ENCODE measurements at regions not wholly inside any gene's neighbourhood (a gene's known extent, or its start where the extent isn't known, plus 50 kb on each side); places are given as distances from the start of the nearest gene placed in this dataset.

DNA sequence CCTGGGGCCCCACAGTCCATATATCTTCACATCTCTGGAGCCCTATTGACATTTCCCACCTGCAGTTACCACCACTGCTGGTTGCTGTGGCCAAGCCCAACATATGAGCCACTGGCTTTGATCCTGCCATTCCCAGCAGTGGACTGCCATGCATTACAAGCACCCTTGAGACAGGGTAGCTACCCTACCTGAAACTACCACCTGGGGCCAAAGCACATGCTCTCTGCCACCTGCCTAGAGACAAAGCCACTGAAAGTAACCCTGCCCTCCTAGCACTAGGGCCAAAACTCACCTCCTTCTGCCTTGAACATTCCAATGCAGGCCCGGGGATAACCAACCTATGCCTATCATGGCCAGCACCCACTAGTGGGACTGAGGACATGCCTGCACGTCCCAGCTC, 255.5 kb upstream of the KHDRBS2 start:
- no peaks in the 10 kb centered on the region for H3K36me3 ChIP-seq (ENCODE audit: insufficient read depth, low read length)
- no peak overlapping the region for H3K9ac ChIP-seq (ENCODE audit: low read length)
- TF ChIP-seq SMC3 (conservative IDR thresholded peaks at IDR 0.05; ENCODE audit: poor library complexity) (no peak), EZH2 (IDR thresholded peaks at IDR 0.05; ENCODE audit: borderline replicate concordance, insufficient read depth, low read length, poor library complexity, severe bottlenecking) (no peak), RAD21 (conservative IDR thresholded peaks at IDR 0.05) (no peak), EP300 (conservative IDR thresholded peaks at IDR 0.05; ENCODE audit: poor library complexity, severe bottlenecking) (no peak), MXI1 (conservative IDR thresholded peaks at IDR 0.05; ENCODE audit: poor library complexity, severe bottlenecking) (no peak), TAF1 (IDR thresholded peaks at IDR 0.05; ENCODE audit: low read depth) (no peak), POLR2AphosphoS5 (IDR thresholded peaks at IDR 0.05) (no peak)
- TF ChIP-seq, protein P1, sequence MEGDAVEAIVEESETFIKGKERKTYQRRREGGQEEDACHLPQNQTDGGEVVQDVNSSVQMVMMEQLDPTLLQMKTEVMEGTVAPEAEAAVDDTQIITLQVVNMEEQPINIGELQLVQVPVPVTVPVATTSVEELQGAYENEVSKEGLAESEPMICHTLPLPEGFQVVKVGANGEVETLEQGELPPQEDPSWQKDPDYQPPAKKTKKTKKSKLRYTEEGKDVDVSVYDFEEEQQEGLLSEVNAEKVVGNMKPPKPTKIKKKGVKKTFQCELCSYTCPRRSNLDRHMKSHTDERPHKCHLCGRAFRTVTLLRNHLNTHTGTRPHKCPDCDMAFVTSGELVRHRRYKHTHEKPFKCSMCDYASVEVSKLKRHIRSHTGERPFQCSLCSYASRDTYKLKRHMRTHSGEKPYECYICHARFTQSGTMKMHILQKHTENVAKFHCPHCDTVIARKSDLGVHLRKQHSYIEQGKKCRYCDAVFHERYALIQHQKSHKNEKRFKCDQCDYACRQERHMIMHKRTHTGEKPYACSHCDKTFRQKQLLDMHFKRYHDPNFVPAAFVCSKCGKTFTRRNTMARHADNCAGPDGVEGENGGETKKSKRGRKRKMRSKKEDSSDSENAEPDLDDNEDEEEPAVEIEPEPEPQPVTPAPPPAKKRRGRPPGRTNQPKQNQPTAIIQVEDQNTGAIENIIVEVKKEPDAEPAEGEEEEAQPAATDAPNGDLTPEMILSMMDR (IDR thresholded peaks at IDR 0.05; ENCODE audit: poor library complexity, severe bottlenecking) = no peak
- TF ChIP-seq, protein P2, sequence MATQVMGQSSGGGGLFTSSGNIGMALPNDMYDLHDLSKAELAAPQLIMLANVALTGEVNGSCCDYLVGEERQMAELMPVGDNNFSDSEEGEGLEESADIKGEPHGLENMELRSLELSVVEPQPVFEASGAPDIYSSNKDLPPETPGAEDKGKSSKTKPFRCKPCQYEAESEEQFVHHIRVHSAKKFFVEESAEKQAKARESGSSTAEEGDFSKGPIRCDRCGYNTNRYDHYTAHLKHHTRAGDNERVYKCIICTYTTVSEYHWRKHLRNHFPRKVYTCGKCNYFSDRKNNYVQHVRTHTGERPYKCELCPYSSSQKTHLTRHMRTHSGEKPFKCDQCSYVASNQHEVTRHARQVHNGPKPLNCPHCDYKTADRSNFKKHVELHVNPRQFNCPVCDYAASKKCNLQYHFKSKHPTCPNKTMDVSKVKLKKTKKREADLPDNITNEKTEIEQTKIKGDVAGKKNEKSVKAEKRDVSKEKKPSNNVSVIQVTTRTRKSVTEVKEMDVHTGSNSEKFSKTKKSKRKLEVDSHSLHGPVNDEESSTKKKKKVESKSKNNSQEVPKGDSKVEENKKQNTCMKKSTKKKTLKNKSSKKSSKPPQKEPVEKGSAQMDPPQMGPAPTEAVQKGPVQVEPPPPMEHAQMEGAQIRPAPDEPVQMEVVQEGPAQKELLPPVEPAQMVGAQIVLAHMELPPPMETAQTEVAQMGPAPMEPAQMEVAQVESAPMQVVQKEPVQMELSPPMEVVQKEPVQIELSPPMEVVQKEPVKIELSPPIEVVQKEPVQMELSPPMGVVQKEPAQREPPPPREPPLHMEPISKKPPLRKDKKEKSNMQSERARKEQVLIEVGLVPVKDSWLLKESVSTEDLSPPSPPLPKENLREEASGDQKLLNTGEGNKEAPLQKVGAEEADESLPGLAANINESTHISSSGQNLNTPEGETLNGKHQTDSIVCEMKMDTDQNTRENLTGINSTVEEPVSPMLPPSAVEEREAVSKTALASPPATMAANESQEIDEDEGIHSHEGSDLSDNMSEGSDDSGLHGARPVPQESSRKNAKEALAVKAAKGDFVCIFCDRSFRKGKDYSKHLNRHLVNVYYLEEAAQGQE (IDR thresholded peaks at IDR 0.05; ENCODE audit: borderline replicate concordance) = no peak
- H3K27me3 ChIP-seq (ENCODE audit: insufficient read depth, low read depth, low read length) = no peaks in the 10 kb centered on the region
- no peak overlapping the region for H2AFZ ChIP-seq (ENCODE audit: low read depth, low read length)
- H3K79me2 ChIP-seq (replicated peaks; ENCODE audit: insufficient read depth, low read length) = no peaks in the 10 kb centered on the region
- H4K20me1 ChIP-seq (ENCODE audit: insufficient read depth) = no peaks in the 10 kb centered on the region
- H3K9me2 ChIP-seq (ENCODE audit: insufficient read depth, low read length) = no peaks in the 10 kb centered on the region
- H3K4me3 ChIP-seq (ENCODE audit: low read length) = no peak overlapping the region
- no peaks in the 10 kb centered on the region for H3F3A ChIP-seq (ENCODE audit: insufficient read depth, low read length, poor library complexity, severe bottlenecking)
- no peaks in the 10 kb centered on the region for H3K9me3 ChIP-seq (ENCODE audit: low read length)
- no peak overlapping the region for H3K27ac ChIP-seq (ENCODE audit: low read length)
- no peak overlapping the region for H3K4me2 ChIP-seq (ENCODE audit: low read length)

DNA sequence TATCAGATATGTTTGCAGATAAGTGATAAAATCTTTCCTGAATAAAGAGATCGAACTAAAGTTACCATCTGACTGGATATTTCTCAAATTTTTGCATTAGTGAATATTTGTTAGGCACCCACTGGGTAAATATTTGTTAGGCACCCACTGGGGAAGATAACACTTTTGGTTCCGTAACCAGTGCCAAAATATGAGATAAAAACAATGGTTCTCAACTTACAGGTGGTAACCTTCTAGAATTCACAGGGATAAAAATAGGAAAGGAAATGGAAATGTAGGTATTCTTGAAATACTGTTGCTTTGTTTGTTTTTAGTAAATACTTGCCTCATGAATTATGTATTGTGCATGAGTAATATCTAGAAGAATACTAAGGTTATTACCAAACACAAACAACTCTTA, 245.0 kb upstream of the KHDRBS2 start:
- H3K79me2 ChIP-seq (replicated peaks; ENCODE audit: insufficient read depth, low read length) = no peaks in the 10 kb centered on the region
- no peaks in the 10 kb centered on the region for H3K36me3 ChIP-seq (ENCODE audit: insufficient read depth, low read length)
- no peaks in the 10 kb centered on the region for H3K9me3 ChIP-seq (ENCODE audit: low read length)
- H3K27ac ChIP-seq (ENCODE audit: low read length) = no peak overlapping the region
- no peaks in the 10 kb centered on the region for H4K20me1 ChIP-seq (ENCODE audit: insufficient read depth)
- TF ChIP-seq, protein P1 (IDR thresholded peaks at IDR 0.05; ENCODE audit: poor library complexity, severe bottlenecking) = no peak
- TF ChIP-seq TAF1 (IDR thresholded peaks at IDR 0.05; ENCODE audit: low read depth) = no peak
- TF ChIP-seq POLR2AphosphoS5 (IDR thresholded peaks at IDR 0.05) = no peak
- no peak for TF ChIP-seq EP300 (conservative IDR thresholded peaks at IDR 0.05; ENCODE audit: poor library complexity, severe bottlenecking)
- TF ChIP-seq EZH2 (IDR thresholded peaks at IDR 0.05; ENCODE audit: borderline replicate concordance, insufficient read depth, low read length, poor library complexity, severe bottlenecking) = no peak
- no peak for TF ChIP-seq MXI1 (conservative IDR thresholded peaks at IDR 0.05; ENCODE audit: poor library complexity, severe bottlenecking)
- TF ChIP-seq, protein P2 (IDR thresholded peaks at IDR 0.05; ENCODE audit: borderline replicate concordance) = no peak
- no peak for TF ChIP-seq SMC3 (conservative IDR thresholded peaks at IDR 0.05; ENCODE audit: poor library complexity)
- no peak for TF ChIP-seq RAD21 (conservative IDR thresholded peaks at IDR 0.05)
- no peak overlapping the region for H2AFZ ChIP-seq (ENCODE audit: low read depth, low read length)
- H3K9ac ChIP-seq (ENCODE audit: low read length) = no peak overlapping the region
- no peak overlapping the region for H3K4me2 ChIP-seq (ENCODE audit: low read length)
- no peaks in the 10 kb centered on the region for H3K9me2 ChIP-seq (ENCODE audit: insufficient read depth, low read length)
- H3K4me3 ChIP-seq (ENCODE audit: low read length) = no peak overlapping the region
- no peaks in the 10 kb centered on the region for H3F3A ChIP-seq (ENCODE audit: insufficient read depth, low read length, poor library complexity, severe bottlenecking)
- no peaks in the 10 kb centered on the region for H3K27me3 ChIP-seq (ENCODE audit: insufficient read depth, low read depth, low read length)

Data from neural cell (in vitro differentiated cells).